IMR-90 (cell line): ENCODE measurements at regions not wholly inside any gene's neighbourhood (a gene's known extent, or its start where the extent isn't known, plus 50 kb on each side); places are given as distances from the start of the nearest gene placed in this dataset.

Experiments used
- ATAC-seq: fragments of 200-7000 bp; cut with Tn5 transposase; 2 replicates; pipeline ENCODE4 v1.9.1; 2020; ENCODE audit warnings: low read depth, mild to moderate bottlenecking, moderate library complexity
- BruUV-seq: library from RNA; stranded (reverse); fragments of 400-500 nt; replicated peaks from 2 replicates; lab custom pipeline; 2021; lab: Mats Ljungman, UMichigan
- CTCF ChIA-PET: fragments of 300-600 bp; formaldehyde crosslinking; extraction: SDS; loops from one replicate; lab custom pipeline; 2021; ENCODE audit warnings: antibody characterized with exemption; lab: Yijun Ruan, JAX
- POLR2A ChIA-PET: fragments of 300-600 bp; sonication (Branson Sonifier 250); formaldehyde crosslinking; loops from one replicate; lab custom pipeline; 2022; ENCODE audit warnings: antibody characterized with exemption; ENCODE audit not compliant: unreplicated experiment; lab: Charles Lee
- DNase-seq: peaks from one replicate; pipeline ENCODE4 v3.0.0; 2013
- H2AFZ ChIP-seq: replicated peaks from 2 replicates; pipeline ENCODE3; 2013; ENCODE audit warnings: low read length, mild to moderate bottlenecking; ENCODE audit not compliant: poor library complexity
- H2AK5ac ChIP-seq: 2 replicates; pipeline ENCODE4 v1.6.1; 2013; ENCODE audit warnings: low read depth, low read length, inconsistent platforms
- H2AK9ac ChIP-seq: replicated peaks from 2 replicates; pipeline ENCODE3; 2013; ENCODE audit warnings: mild to moderate bottlenecking, low read depth, low read length, moderate library complexity; ENCODE audit not compliant: poor library complexity
- H2BK120ac ChIP-seq: 2 replicates; pipeline ENCODE4 v1.6.1; 2013; ENCODE audit warnings: low read depth, low read length, inconsistent platforms
- H2BK15ac ChIP-seq: 3 replicates; pipeline ENCODE4 v1.6.1; 2013; ENCODE audit warnings: low read depth, low read length, inconsistent platforms
- H2BK20ac ChIP-seq: 2 replicates; pipeline ENCODE4 v1.6.1; 2013; ENCODE audit warnings: low read depth, mild to moderate bottlenecking, inconsistent platforms, low read length, moderate library complexity
- H2BK5ac ChIP-seq: 2 replicates; pipeline ENCODE4 v1.6.1; 2013; ENCODE audit warnings: mild to moderate bottlenecking, low read depth, low read length, inconsistent platforms; ENCODE audit not compliant: poor library complexity, severe bottlenecking
- H3K14ac ChIP-seq: replicated peaks from 2 replicates; pipeline ENCODE4 v1.6.1; 2013; ENCODE audit warnings: low read depth, low read length, inconsistent platforms
- H3K18ac ChIP-seq: 2 replicates; pipeline ENCODE4 v1.6.1; 2013; ENCODE audit warnings: low read depth, low read length, control low read depth
- H3K23ac ChIP-seq: 2 replicates; pipeline ENCODE4 v1.6.1; 2013; ENCODE audit warnings: low read depth, low read length, inconsistent platforms
- H3K27ac ChIP-seq: 2 replicates; pipeline ENCODE4 v1.5.1; 2013; ENCODE audit warnings: mild to moderate bottlenecking, control low read depth, low read length; ENCODE audit not compliant: insufficient read depth
- H3K27me3 ChIP-seq: 2 replicates; pipeline ENCODE4 v1.6.1; 2013; ENCODE audit warnings: low read length; ENCODE audit not compliant: control insufficient read depth, insufficient read depth
- H3K36me3 ChIP-seq: 2 replicates; pipeline ENCODE4 v1.6.1; 2013; ENCODE audit warnings: low read length, mixed read lengths; ENCODE audit not compliant: control insufficient read depth, insufficient read depth
- H3K4ac ChIP-seq: 2 replicates; pipeline ENCODE4 v1.6.1; 2013; ENCODE audit warnings: low read depth, low read length, inconsistent platforms
- H3K4me1 ChIP-seq: 2 replicates; pipeline ENCODE4 v1.6.1; 2013; ENCODE audit warnings: low read length, mixed read lengths; ENCODE audit not compliant: control insufficient read depth, insufficient read depth
- H3K4me2 ChIP-seq: 2 replicates; pipeline ENCODE4 v1.6.1; 2013; ENCODE audit warnings: low read depth, mild to moderate bottlenecking, control low read depth, low read length, moderate library complexity
- H3K4me3 ChIP-seq: 2 replicates; pipeline ENCODE4 v1.5.1; 2013; ENCODE audit warnings: low read depth, mild to moderate bottlenecking, control low read depth, low read length, moderate library complexity; ENCODE audit not compliant: insufficient read depth
- H3K56ac ChIP-seq: 2 replicates; pipeline ENCODE4 v1.6.1; 2013; ENCODE audit warnings: low read length, inconsistent platforms; ENCODE audit not compliant: insufficient read depth; ENCODE audit errors: extremely low read depth
- H3K79me1 ChIP-seq, 2 experiments: 2 replicates each; pipeline ENCODE4 v1.6.1; 2013; ENCODE audit warnings: low read length in 2 of 2, inconsistent platforms in 1 of 2, low read depth in 1 of 2
- H3K9ac ChIP-seq: 2 replicates; pipeline ENCODE4 v1.6.1; 2013; ENCODE audit warnings: low read depth, low read length, control low read depth
- H3K9me1 ChIP-seq: 2 replicates; pipeline ENCODE4 v1.6.1; 2013; ENCODE audit warnings: low read length, inconsistent platforms; ENCODE audit not compliant: insufficient read depth
- H3K9me3 ChIP-seq: 2 replicates; pipeline ENCODE4 v1.6.1; 2013; ENCODE audit warnings: low read length; ENCODE audit not compliant: control insufficient read depth, insufficient read depth
- H4K20me1 ChIP-seq: 2 replicates; pipeline ENCODE4 v1.6.1; 2013; ENCODE audit warnings: low read length, inconsistent platforms; ENCODE audit not compliant: insufficient read depth
- H4K5ac ChIP-seq: 2 replicates; pipeline ENCODE4 v1.6.1; 2013; ENCODE audit warnings: mild to moderate bottlenecking, low read depth, low read length, control low read depth
- H4K8ac ChIP-seq, 2 experiments: 2 replicates each; pipeline ENCODE4 v1.6.1; 2013; ENCODE audit warnings: low read depth in 2 of 2, low read length in 2 of 2, control low read depth in 1 of 2, inconsistent platforms in 1 of 2
- H4K91ac ChIP-seq: 2 replicates; pipeline ENCODE4 v1.6.1; 2013; ENCODE audit warnings: low read depth, low read length, inconsistent platforms; ENCODE audit not compliant: insufficient read depth
- CEBPB ChIP-seq: IDR thresholded peaks from 2 replicates; pipeline ENCODE4 v1.6.1; 2012; ENCODE audit warnings: low read depth, low read length, improper control_type of control experiment
- CTCF ChIP-seq: conservative IDR thresholded peaks from 2 replicates; pipeline ENCODE4 v1.5.1; 2012; ENCODE audit warnings: mild to moderate bottlenecking, low read depth, low read length, improper control_type of control experiment
- WGBS, 2 experiments: methylation state at CpG; one replicate each; pipeline versions ENCODE4 v1.1.5 to v1.1.7; 2013; ENCODE audit warnings: missing lambda C conversion rate in 2 of 2; ENCODE audit not compliant: insufficient read length in 1 of 2; ENCODE audit errors: extremely low coverage in 2 of 2; 5-methylcytosine and 5-hydroxymethylcytosine counted together
- dilution Hi-C: fragments of 300-500 bp; cut with HindIII; formaldehyde crosslinking; loops from one replicate; pipeline ENCODE4 v1.14.3; 2018; ENCODE audit warnings: low sequenced_read_pairs; ENCODE audit not compliant: unreplicated experiment
- in situ Hi-C: fragments of 300-500 bp; cut with MboI; formaldehyde crosslinking; loops from 3 replicates; pipeline ENCODE4 v1.14.3; 2019; ENCODE audit warnings: low sequenced_read_pairs, inconsistent platforms, mixed read lengths
- intact Hi-C: fragments of 100-400 bp; cut with micrococcal nuclease; formaldehyde crosslinking; loops from 2 replicates; pipeline ENCODE4 v1.10.0; 2022

- ATAC-seq, result no peak
- H3K27ac ChIP-seq, result no peak overlapping the region
- WGBS, 2 experiments, result 100% methylated on average over 2 of the region's 7 CpGs; no CpG with 5 or more reads in 1 of the 2 experiments
These were observed 476.3 kb downstream of the CCDC171 start for GRCh38 chr9:16029046-16029615.

More at GRCh38 chr9:16029046-16029615, 476.3 kb downstream of the CCDC171 start:
- Histone ChIP-seq H3K9me3 (peaks cover 4% of the 10 kb centered on the region; the same call in 1 of the 2 replicates), H2BK15ac (peak overlapping the region; percentile 43; the same call in 2 of the 3 replicates), H2AK9ac (no peak overlapping the region), H4K91ac (peak overlapping the region; percentile 84; the same call in 1 of the 2 replicates), H2BK5ac (no peak overlapping the region), H2BK20ac (peak overlapping the region; percentile 86), H3K4ac (peak overlapping the region; percentile 93), H3K9me1 (peaks cover 20% of the 10 kb centered on the region), H4K5ac (no peak overlapping the region), H2AFZ (no peak overlapping the region), H3K23ac (peak overlapping the region; percentile 22; the same call in 1 of the 2 replicates), H3K4me1 (peaks cover 30% of the 10 kb centered on the region), H3K56ac (no peak overlapping the region), H2BK120ac (peak overlapping the region; percentile 95), H3K4me2 (no peak overlapping the region), H4K20me1 (no peaks in the 10 kb centered on the region), H3K79me1 (no peaks in the 10 kb centered on the region), H4K8ac (peak overlapping the region; percentile 16 to 81; a peak in 2 of 4 replicates), H3K27me3 (no peaks in the 10 kb centered on the region), H3K4me3 (no peak overlapping the region), H2AK5ac (peak overlapping the region; percentile 50), H3K36me3 (no peaks in the 10 kb centered on the region), H3K18ac (no peak overlapping the region; the same call in 1 of the 2 replicates), H3K14ac (peak overlapping the region; percentile 79), H3K9ac (no peak overlapping the region)
- no TSS peak for BruUV-seq
- POLR2A ChIA-PET, result no interaction called here
- CTCF ChIA-PET, result interaction anchor here (0.6 to 1.3 kb wide), 3 partner anchors 33 to 155 kb away, joined by 3 read pairs; no protein-coding TSS in a partner anchor
- peak; percentile 63 for DNase-seq
- TF ChIP-seq CEBPB (peak; percentile 28; the same call in 1 of the 2 replicates), CTCF (no peak)
- in situ Hi-C loops, result no loop called here
- dilution Hi-C loops, result no loop called here
- intact Hi-C loops, result loop anchor here (10.0 kb wide), 1 partner anchor 386 kb away; no protein-coding TSS in a partner anchor
